Activated T-cell treated with anti-CD3 and anti-CD28 coated beads, Interleukin-2, amount 50 U/mL, for 72 hours (primary cell): ENCODE measurements at regions not wholly inside any gene's neighbourhood (a gene's known extent, or its start where the extent isn't known, plus 50 kb on each side); places are given as distances from the start of the nearest gene placed in this dataset.
"Not testable (repeated sequence)": the region's sequence is repeated elsewhere in the genome, so short reads cannot be mapped to it uniquely, and the experiment has no call there.

Source experiments
- ATAC-seq, 2 donors: fragments of 150-1000 bp; cut with Tn5 transposase; replicated peaks in 1 of 2; 2 replicates each; pipeline ENCODE4 v1.10.0; 2021; ENCODE audit warnings: moderate library complexity in 2 of 2, mild to moderate bottlenecking in 1 of 2
- DNase-seq, 2 donors: peaks; one replicate each; pipeline ENCODE4 v3.0.0; 2021 to 2022; ENCODE audit warnings: mixed read lengths in 1 of 2
- H3K27ac Mint-ChIP-seq: one replicate; pipeline ENCODE4 v1.8.0; 2022; ENCODE audit warnings: mild to moderate bottlenecking, moderate library complexity, mixed read lengths
- H3K27me3 Mint-ChIP-seq: one replicate; pipeline ENCODE4 v1.8.0; 2022; ENCODE audit warnings: low read depth, mixed read lengths
- H3K36me3 Mint-ChIP-seq, 2 donors: one replicate each; pipeline ENCODE4 v1.8.0; 2022; ENCODE audit warnings: mixed read lengths in 2 of 2, mild to moderate bottlenecking in 1 of 2; ENCODE audit not compliant: insufficient read depth in 2 of 2
- H3K4me1 Mint-ChIP-seq: one replicate; pipeline ENCODE4 v1.8.0; 2022; ENCODE audit warnings: low read depth, mixed read lengths
- H3K4me3 Mint-ChIP-seq, 2 donors: one replicate each; pipeline ENCODE4 v1.8.0; 2022; ENCODE audit warnings: mild to moderate bottlenecking in 2 of 2, mixed read lengths in 2 of 2, moderate library complexity in 2 of 2
- H3K9me3 Mint-ChIP-seq, 2 donors: one replicate each; pipeline ENCODE4 v1.8.0; 2022; ENCODE audit warnings: mixed read lengths in 2 of 2

GRCh38 chr4:33088713-33089112 is 2368.5 kb downstream of the PCDH7 start:
- ATAC-seq, result no peak
- no peak overlapping the region for H3K4me3 Mint-ChIP-seq
- H3K9me3 Mint-ChIP-seq, result peaks cover 5 to 6% of the 10 kb centered on the region in 2 donors

GRCh38 chr4:33090910-33091309 is 2370.7 kb downstream of the PCDH7 start:
- DNase-seq (no peak), ATAC-seq (no peak)
- H3K9me3 Mint-ChIP-seq, result peaks cover 5% of the 10 kb centered on the region in 2 donors
- no peak overlapping the region for H3K4me3 Mint-ChIP-seq
- H3K4me1 Mint-ChIP-seq, result no peaks in the 10 kb centered on the region
- no peaks in the 10 kb centered on the region for H3K36me3 Mint-ChIP-seq
- no peak overlapping the region for H3K27ac Mint-ChIP-seq
- no peaks in the 10 kb centered on the region for H3K27me3 Mint-ChIP-seq

More at GRCh38 chr4:33088713-33089112, 2368.5 kb downstream of the PCDH7 start:
- H3K4me1 Mint-ChIP-seq, result no peaks in the 10 kb centered on the region
- H3K27ac Mint-ChIP-seq, result no peak overlapping the region
- no peaks in the 10 kb centered on the region for H3K27me3 Mint-ChIP-seq
- DNase-seq, result no peak
- no peaks in the 10 kb centered on the region for H3K36me3 Mint-ChIP-seq

DNA sequence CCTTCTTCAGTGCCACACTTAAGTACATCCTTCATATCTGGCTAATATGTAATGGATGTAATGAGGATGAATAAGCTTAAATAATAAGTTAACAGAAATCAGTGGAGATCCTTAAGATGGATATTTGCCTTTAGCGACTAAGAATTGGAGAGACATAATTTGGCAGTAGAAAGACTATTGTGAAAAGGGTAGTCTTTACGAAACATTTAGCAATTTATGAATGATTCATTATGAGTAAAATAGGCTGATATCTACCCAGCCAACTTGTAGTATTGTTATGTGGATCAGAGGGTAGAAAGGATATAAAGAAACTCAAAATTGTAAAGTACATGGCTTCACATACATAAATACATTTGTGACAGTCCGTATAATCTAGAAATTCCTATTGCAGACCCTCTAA is 2371.8 kb downstream of the PCDH7 start:
- Mint-ChIP-seq H3K9me3 (peaks cover 6 to 7% of the 10 kb centered on the region in 2 donors), H3K4me3 (no peak overlapping the region), H3K36me3 (peaks cover 0 to 2% of the 10 kb centered on the region in 2 donors), H3K27ac (no peak overlapping the region), H3K27me3 (no peaks in the 10 kb centered on the region), H3K4me1 (no peaks in the 10 kb centered on the region)
- ATAC-seq, result no peak
- DNase-seq, result no peak

DNA sequence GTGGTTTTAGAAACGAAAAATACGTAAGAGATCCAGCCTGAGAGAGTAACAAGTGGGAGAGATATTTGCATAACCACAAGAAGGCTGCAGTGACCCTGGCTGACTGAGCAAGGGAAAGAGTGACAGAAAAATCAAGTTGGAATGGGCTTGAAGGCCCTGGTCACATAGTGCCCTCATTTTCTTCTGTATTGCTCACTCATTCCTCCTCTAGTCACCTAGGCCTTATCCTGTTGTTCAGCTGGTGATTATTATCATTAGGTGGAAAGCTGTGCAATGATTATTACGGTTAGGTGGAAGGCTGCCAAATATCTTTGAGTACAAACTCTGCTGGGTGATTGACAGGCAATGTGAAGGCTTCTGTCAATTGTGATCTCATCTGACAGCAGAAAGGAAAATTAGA is 2384.1 kb downstream of the PCDH7 start:
- Mint-ChIP-seq H3K4me1 (no peaks in the 10 kb centered on the region), H3K27ac (no peak overlapping the region), H3K27me3 (no peaks in the 10 kb centered on the region), H3K9me3 (peaks cover 8 to 17% of the 10 kb centered on the region in 2 donors), H3K36me3 (peaks cover 1 to 10% of the 10 kb centered on the region in 2 donors), H3K4me3 (no peak overlapping the region)
- DNase-seq (no peak), ATAC-seq (no peak)

DNA sequence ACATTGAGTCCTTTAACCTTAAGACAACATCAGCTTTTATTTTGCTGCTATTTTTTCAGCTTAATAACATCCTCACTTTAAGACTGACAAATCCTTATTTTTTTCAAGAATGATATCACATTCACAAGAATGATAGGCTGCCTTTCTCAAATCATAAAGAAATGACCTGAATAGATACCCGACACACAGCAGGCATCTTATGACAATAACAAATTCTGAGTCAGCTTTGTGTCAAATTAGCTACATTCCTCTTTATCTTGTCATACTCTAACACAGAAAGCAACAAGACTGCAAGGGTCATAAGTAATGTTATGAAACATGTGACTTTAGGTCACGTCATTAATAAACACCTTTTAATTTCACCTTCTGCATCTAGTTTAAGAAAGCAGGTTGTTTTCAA is 2387.6 kb downstream of the PCDH7 start:
- ATAC-seq (no peak), DNase-seq (no peak)
- no peak overlapping the region for H3K27ac Mint-ChIP-seq
- H3K4me1 Mint-ChIP-seq, result no peaks in the 10 kb centered on the region
- H3K36me3 Mint-ChIP-seq, result peaks cover 1 to 6% of the 10 kb centered on the region in 2 donors
- no peaks in the 10 kb centered on the region for H3K27me3 Mint-ChIP-seq
- no peak overlapping the region for H3K4me3 Mint-ChIP-seq
- H3K9me3 Mint-ChIP-seq, result peaks cover 6 to 11% of the 10 kb centered on the region in 2 donors

- ATAC-seq (no peak), DNase-seq (no peak)
- Mint-ChIP-seq H3K9me3 (peaks cover 5 to 8% of the 10 kb centered on the region in 2 donors), H3K27ac (no peak overlapping the region), H3K4me3 (no peak overlapping the region), H3K36me3 (peaks cover 1 to 6% of the 10 kb centered on the region in 2 donors), H3K27me3 (no peaks in the 10 kb centered on the region), H3K4me1 (no peaks in the 10 kb centered on the region)
Observed at GRCh38 chr4:33111117-33111516, 2390.9 kb downstream of the PCDH7 start.

- Mint-ChIP-seq H3K27ac (no peak overlapping the region), H3K4me1 (no peaks in the 10 kb centered on the region), H3K9me3 (peaks cover 10% of the 10 kb centered on the region in 2 donors), H3K4me3 (no peak overlapping the region), H3K27me3 (no peaks in the 10 kb centered on the region), H3K36me3 (no peaks in the 10 kb centered on the region)
- no peak for ATAC-seq
- no peak for DNase-seq
Observed at GRCh38 chr4:33116871-33117270, 2396.7 kb downstream of the PCDH7 start.

GRCh38 chr4:33126002-33126401 is 2405.8 kb downstream of the PCDH7 start:
- Mint-ChIP-seq H3K27me3 (no peaks in the 10 kb centered on the region), H3K27ac (no peak overlapping the region), H3K4me3 (no peak overlapping the region), H3K4me1 (no peaks in the 10 kb centered on the region), H3K36me3 (no peaks in the 10 kb centered on the region), H3K9me3 (peaks cover 4% of the 10 kb centered on the region in 2 donors)
- no peak for ATAC-seq
- no peak for DNase-seq

DNA sequence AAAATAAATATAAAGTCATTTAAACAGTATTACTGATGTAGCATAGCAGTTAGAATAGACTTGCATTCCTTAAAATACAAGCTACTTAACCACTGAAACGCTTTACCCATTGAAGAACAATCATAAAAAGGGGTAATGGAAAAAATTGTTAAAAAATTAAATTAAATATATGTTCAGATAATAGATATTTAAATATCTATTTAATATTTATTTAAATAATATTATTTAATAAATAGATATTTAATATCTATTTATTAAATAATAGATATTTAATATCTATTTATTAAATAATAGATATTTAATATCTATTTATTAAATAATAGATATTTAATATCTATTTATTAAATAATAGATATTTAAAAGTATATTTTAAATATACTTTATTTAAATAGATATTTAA is 2410.5 kb downstream of the PCDH7 start:
- DNase-seq, H3K9me3 Mint-ChIP-seq, H3K36me3 Mint-ChIP-seq, ATAC-seq, H3K4me3 Mint-ChIP-seq, H3K27ac Mint-ChIP-seq, H3K4me1 Mint-ChIP-seq, H3K27me3 Mint-ChIP-seq: not testable (repeated sequence)

DNA sequence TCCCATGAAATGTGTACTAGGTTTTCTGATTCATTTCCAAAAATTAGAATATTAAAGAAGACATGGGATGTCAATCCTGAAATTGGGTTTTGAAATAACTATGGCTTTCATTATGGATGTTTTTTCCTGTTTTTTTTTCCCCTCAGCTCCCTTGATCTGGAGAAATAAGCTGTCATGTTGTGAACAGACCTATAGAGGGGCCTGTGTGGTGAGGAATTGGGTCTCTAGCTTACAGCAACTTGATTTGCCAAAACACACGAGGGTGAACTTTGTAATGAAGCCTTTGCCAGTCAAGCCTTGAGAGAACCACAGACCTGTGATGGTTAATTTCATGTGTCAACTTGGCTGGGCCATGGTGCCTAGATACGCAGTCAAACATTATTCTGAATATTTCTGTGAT is 2413.6 kb downstream of the PCDH7 start:
- Mint-ChIP-seq H3K36me3 (peaks cover 0 to 1% of the 10 kb centered on the region in 2 donors), H3K9me3 (peaks cover 3 to 6% of the 10 kb centered on the region in 2 donors), H3K27me3 (no peaks in the 10 kb centered on the region), H3K4me3 (no peak overlapping the region), H3K4me1 (no peaks in the 10 kb centered on the region), H3K27ac (no peak overlapping the region)
- ATAC-seq (no peak), DNase-seq (no peak)

GRCh38 chr4:33134366-33134765 is 2414.2 kb downstream of the PCDH7 start:
- Mint-ChIP-seq H3K36me3 (peaks cover 0 to 1% of the 10 kb centered on the region in 2 donors), H3K4me3 (no peak overlapping the region), H3K4me1 (no peaks in the 10 kb centered on the region), H3K27ac (no peak overlapping the region), H3K27me3 (no peaks in the 10 kb centered on the region), H3K9me3 (peaks cover 3 to 10% of the 10 kb centered on the region in 2 donors)
- no peak for ATAC-seq
- DNase-seq, result no peak

DNA sequence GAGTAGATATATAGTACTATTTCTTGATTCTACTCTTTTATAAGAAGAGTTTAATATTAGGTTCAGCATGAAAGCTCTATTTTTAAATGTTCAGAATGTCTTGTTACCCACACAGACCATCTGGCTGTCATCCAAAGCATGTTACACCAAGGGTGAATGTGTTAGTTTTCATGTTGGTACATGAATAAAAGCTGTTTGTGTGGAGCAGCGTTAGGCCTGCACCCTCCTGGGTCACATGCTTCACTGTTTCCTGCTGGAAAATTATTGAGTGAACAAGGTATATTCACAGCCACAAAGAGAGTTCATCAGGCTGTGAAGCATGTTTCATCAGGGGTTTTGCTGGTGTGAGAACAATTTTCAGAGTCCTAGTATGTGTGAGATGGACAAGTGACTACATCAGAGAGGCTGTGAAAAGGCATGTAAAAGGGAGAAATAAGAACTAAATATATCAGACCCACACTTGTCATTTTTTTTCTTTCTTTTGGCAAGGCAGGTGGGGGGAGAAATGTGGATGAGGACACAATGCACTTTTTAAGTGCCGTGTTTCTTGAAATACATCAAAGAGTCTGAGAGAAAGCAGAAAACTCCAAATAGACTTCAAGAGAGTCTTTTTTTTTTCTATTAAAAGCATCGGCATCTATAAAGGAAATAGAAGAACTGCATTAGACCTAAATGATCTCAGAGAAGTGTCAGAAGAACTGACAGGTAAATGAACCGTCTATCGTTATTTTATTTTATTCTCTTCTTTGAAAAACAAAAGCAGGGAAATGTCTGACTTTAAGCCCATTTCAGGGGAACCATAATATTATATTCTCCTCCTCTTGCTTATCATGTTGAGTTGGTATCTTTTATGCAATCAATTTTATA is 2429.7 kb downstream of the PCDH7 start:
- Mint-ChIP-seq H3K27me3 (no peaks in the 10 kb centered on the region), H3K27ac (no peak overlapping the region), H3K4me1 (no peaks in the 10 kb centered on the region), H3K36me3 (peaks cover 0 to 2% of the 10 kb centered on the region in 2 donors), H3K9me3 (peaks cover 4 to 10% of the 10 kb centered on the region in 2 donors), H3K4me3 (no peak overlapping the region)
- ATAC-seq, result no peak
- no peak for DNase-seq

DNA sequence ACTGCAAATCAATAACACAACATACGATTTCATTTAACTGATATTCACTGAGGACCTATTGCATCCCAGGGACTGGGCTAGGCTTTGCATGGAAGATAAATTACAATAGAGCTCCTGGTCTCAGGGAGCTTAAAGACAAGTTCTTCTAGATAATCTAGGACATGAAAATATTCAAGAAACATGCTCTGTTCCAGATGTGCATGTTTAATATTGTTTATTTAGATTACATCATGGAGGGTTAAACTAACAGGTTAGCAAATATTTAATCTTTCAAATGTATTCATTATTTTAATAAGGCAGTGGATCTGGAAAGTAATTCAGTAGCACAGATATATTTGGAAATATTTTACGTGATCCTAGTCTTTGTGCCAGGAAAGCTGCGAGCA is 2430.3 kb downstream of the PCDH7 start:
- Mint-ChIP-seq H3K4me1 (no peaks in the 10 kb centered on the region), H3K27me3 (no peaks in the 10 kb centered on the region), H3K9me3 (peaks cover 4 to 10% of the 10 kb centered on the region in 2 donors), H3K4me3 (no peak overlapping the region), H3K36me3 (peaks cover 0 to 2% of the 10 kb centered on the region in 2 donors), H3K27ac (no peak overlapping the region)
- ATAC-seq (no peak), DNase-seq (no peak)

DNA sequence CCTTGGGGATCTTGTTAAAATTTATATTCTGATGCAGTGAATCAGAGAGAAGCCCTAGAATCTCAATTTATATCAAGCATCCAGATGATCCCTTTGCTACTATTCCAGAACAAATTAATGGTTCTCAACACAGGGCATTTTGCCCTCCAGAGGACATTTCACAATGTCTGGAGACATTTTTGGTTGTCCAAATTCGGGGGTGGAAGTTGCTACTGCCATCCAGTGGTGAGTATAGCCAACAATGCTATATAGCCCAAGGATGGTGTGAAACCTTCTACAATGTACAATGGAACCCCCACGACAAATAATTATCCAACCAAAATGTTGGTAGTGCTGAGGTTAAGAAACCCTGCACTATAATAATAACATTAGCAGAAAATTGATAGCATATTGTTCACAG is 2440.0 kb downstream of the PCDH7 start:
- no peaks in the 10 kb centered on the region for H3K27me3 Mint-ChIP-seq
- DNase-seq (no peak), ATAC-seq (no peak)
- no peaks in the 10 kb centered on the region for H3K4me1 Mint-ChIP-seq
- H3K9me3 Mint-ChIP-seq, result peaks cover 11 to 15% of the 10 kb centered on the region in 2 donors
- no peak overlapping the region for H3K27ac Mint-ChIP-seq
- H3K4me3 Mint-ChIP-seq, result no peak overlapping the region
- H3K36me3 Mint-ChIP-seq, result peaks cover 0 to 8% of the 10 kb centered on the region in 2 donors
